CD14-positive monocyte (primary cell): ENCODE measurements at regions not wholly inside any gene's neighbourhood (a gene's known extent, or its start where the extent isn't known, plus 50 kb on each side); places are given as distances from the start of the nearest gene placed in this dataset.

Experiments used
- DNase-seq, 3 donors: peaks; one replicate each; pipeline ENCODE4 v3.0.0-alpha.2; 2011 to 2022
- H2AFZ ChIP-seq: 2 replicates; pipeline ENCODE4 v1.6.0; 2012; ENCODE audit warnings: mild to moderate bottlenecking, low read depth, low read length, inconsistent platforms; ENCODE audit not compliant: insufficient read depth, poor library complexity, severe bottlenecking
- H3K27ac ChIP-seq, 2 donors: 1 replicate in 1 of 2; 2 replicates in 1 of 2; pipeline ENCODE4 v1.5.1; 2012 to 2013; ENCODE audit warnings: low read length in 2 of 2, control low read depth in 1 of 2, inconsistent platforms in 1 of 2, low read depth in 1 of 2, mild to moderate bottlenecking in 1 of 2
- H3K27me3 ChIP-seq, 2 donors: one replicate each; pipeline versions ENCODE4 v1.6.0 to v1.6.1; 2011 to 2013; ENCODE audit warnings: low read length in 2 of 2; ENCODE audit not compliant: control insufficient read depth in 2 of 2, insufficient read depth in 2 of 2
- H3K36me3 ChIP-seq, 2 donors: replicated peaks in 1 of 2; 1 replicate in 1 of 2; 2 replicates in 1 of 2; pipeline versions ENCODE4 v1.5.1 to v1.6.1; 2012 to 2013; ENCODE audit warnings: low read length in 2 of 2, control low read depth in 1 of 2, inconsistent platforms in 1 of 2, mild to moderate bottlenecking in 1 of 2; ENCODE audit not compliant: insufficient read depth in 2 of 2, control insufficient read depth in 1 of 2
- H3K4me1 ChIP-seq, 2 donors: 1 replicate in 1 of 2; 2 replicates in 1 of 2; pipeline versions ENCODE4 v1.5.1 to v1.6.1; 2012 to 2013; ENCODE audit warnings: low read length in 2 of 2, control low read depth in 1 of 2, inconsistent platforms in 1 of 2, mild to moderate bottlenecking in 1 of 2, moderate library complexity in 1 of 2; ENCODE audit not compliant: insufficient read depth in 2 of 2, control insufficient read depth in 1 of 2
- H3K4me2 ChIP-seq: replicated peaks from 2 replicates; pipeline ENCODE3; 2012; ENCODE audit warnings: low read length, moderate library complexity, mild to moderate bottlenecking; ENCODE audit not compliant: poor library complexity, severe bottlenecking; ENCODE audit errors: extremely low read depth
- H3K4me3 ChIP-seq, 3 experiments: fragments of 200-600 bp in 1 of 3; sonication (generic) in 1 of 3; replicated peaks in 1 of 3; 1 replicate in 2 of 3; 2 replicates in 1 of 3; pipeline ENCODE4 v1.5.1; 2011 to 2013; ENCODE audit warnings: low read length in 3 of 3, mild to moderate bottlenecking in 3 of 3, control low read depth in 2 of 3, low read depth in 2 of 3, inconsistent platforms in 1 of 3, moderate library complexity in 1 of 3
- H3K79me2 ChIP-seq: 2 replicates; pipeline ENCODE4 v1.6.0; 2012; ENCODE audit warnings: mild to moderate bottlenecking, control low read depth, inconsistent platforms, low read length, moderate library complexity; ENCODE audit not compliant: insufficient read depth
- H3K9ac ChIP-seq: 2 replicates; pipeline ENCODE4 v1.6.0; 2017; ENCODE audit warnings: low read length, mild to moderate bottlenecking; ENCODE audit not compliant: insufficient read depth, poor library complexity, severe bottlenecking
- H3K9me3 ChIP-seq, 2 donors: replicated peaks in 1 of 2; 1 replicate in 1 of 2; 2 replicates in 1 of 2; pipeline versions ENCODE4 v1.5.1 to v1.6.1; 2012 to 2013; ENCODE audit warnings: low read length in 2 of 2, control low read depth in 1 of 2; ENCODE audit not compliant: control insufficient read depth in 1 of 2, insufficient read depth in 1 of 2
- H4K20me1 ChIP-seq: 2 replicates; pipeline ENCODE4 v1.6.0; 2012; ENCODE audit warnings: mild to moderate bottlenecking, low read length, control low read depth, moderate library complexity; ENCODE audit not compliant: insufficient read depth
- H3K27ac Mint-ChIP-seq, 7 donors: one replicate each; pipeline ENCODE4 v1.8.0; 2020; ENCODE audit warnings: mild to moderate bottlenecking in 7 of 7, mixed read lengths in 7 of 7, moderate library complexity in 6 of 7, inconsistent platforms in 2 of 7
- H3K27me3 Mint-ChIP-seq, 3 donors: one replicate each; pipeline ENCODE4 v1.8.0; 2021 to 2022; ENCODE audit warnings: low read depth in 3 of 3, mild to moderate bottlenecking in 3 of 3, mixed read lengths in 3 of 3, moderate library complexity in 3 of 3, inconsistent platforms in 1 of 3
- H3K36me3 Mint-ChIP-seq, 2 donors: one replicate each; pipeline ENCODE4 v1.8.0; 2020; ENCODE audit warnings: mixed read lengths in 2 of 2, inconsistent platforms in 1 of 2, mild to moderate bottlenecking in 1 of 2
- H3K4me1 Mint-ChIP-seq: one replicate; pipeline ENCODE4 v1.8.0; 2020; ENCODE audit warnings: mild to moderate bottlenecking, mixed read lengths
- H3K4me3 Mint-ChIP-seq, 2 donors: one replicate each; pipeline ENCODE4 v1.8.0; 2020; ENCODE audit warnings: mild to moderate bottlenecking in 2 of 2, mixed read lengths in 2 of 2, moderate library complexity in 1 of 2
- H3K9me3 Mint-ChIP-seq, 7 donors: one replicate each; pipeline ENCODE4 v1.8.0; 2020 to 2022; ENCODE audit warnings: mixed read lengths in 7 of 7, mild to moderate bottlenecking in 6 of 7, moderate library complexity in 6 of 7, inconsistent platforms in 2 of 7
- CTCF ChIP-seq: fragments of 200-600 bp; IDR thresholded peaks from one replicate; pipeline ENCODE4 v1.8.0; 2022; ENCODE audit warnings: antibody characterized with exemption, mild to moderate bottlenecking
- WGBS: methylation state at CpG from one replicate; pipeline ENCODE4 v1.1.5; 2013; ENCODE audit warnings: missing lambda C conversion rate; ENCODE audit not compliant: insufficient coverage; 5-methylcytosine and 5-hydroxymethylcytosine counted together
- intact Hi-C, 2 donors: fragments of 100-400 bp; cut with micrococcal nuclease; formaldehyde crosslinking; loops; one replicate each; pipeline versions ENCODE4 v1.15.0 to v1.15.1; 2023

DNA sequence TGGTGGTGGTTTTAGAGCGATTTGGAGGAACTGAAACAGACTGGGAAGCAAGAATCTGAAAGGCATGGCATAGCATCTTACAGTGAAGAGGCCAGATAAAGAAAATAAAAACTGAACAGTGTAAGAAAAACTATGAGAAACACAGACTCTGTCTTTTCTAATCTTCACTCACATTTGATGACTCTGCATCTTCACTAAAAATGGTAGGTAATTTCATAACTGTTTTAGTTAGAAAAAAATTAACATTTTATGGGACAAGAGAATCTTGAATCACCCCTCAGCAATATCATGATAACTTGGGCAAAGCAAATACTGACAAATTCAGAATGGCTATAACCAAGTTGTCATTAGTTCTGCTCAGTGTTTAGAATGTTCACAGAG, 812.6 kb downstream of the MCTP2 start:
- no peak for TF ChIP-seq CTCF
- intact Hi-C loops, result no loop called here
- no peak overlapping the region for H3K27ac Mint-ChIP-seq
- H3K36me3 ChIP-seq, result no peaks in the 10 kb centered on the region
- H3K4me1 ChIP-seq, result no peaks in the 10 kb centered on the region
- no peaks in the 10 kb centered on the region for H3K27me3 ChIP-seq
- H4K20me1 ChIP-seq, result no peaks in the 10 kb centered on the region
- no peak overlapping the region for H3K4me3 ChIP-seq
- DNase-seq, result no peak
- peaks cover 0 to 2% (median 0%) of the 10 kb centered on the region in 3 donors for H3K27me3 Mint-ChIP-seq
- no peak overlapping the region for H3K27ac ChIP-seq
- H3K4me2 ChIP-seq, result no peak overlapping the region
- H3K4me1 Mint-ChIP-seq, result no peaks in the 10 kb centered on the region
- WGBS, result no CpG with 5 or more reads among the region's 1 CpG
- no peak overlapping the region for H3K9ac ChIP-seq
- H3K79me2 ChIP-seq, result no peaks in the 10 kb centered on the region
- H3K36me3 Mint-ChIP-seq, result no peaks in the 10 kb centered on the region
- H2AFZ ChIP-seq, result no peak overlapping the region
- peaks cover 3 to 18% (median 9%) of the 10 kb centered on the region in 7 donors for H3K9me3 Mint-ChIP-seq
- no peak overlapping the region for H3K4me3 Mint-ChIP-seq
- peaks cover 8 to 9% of the 10 kb centered on the region in 2 donors for H3K9me3 ChIP-seq

DNA sequence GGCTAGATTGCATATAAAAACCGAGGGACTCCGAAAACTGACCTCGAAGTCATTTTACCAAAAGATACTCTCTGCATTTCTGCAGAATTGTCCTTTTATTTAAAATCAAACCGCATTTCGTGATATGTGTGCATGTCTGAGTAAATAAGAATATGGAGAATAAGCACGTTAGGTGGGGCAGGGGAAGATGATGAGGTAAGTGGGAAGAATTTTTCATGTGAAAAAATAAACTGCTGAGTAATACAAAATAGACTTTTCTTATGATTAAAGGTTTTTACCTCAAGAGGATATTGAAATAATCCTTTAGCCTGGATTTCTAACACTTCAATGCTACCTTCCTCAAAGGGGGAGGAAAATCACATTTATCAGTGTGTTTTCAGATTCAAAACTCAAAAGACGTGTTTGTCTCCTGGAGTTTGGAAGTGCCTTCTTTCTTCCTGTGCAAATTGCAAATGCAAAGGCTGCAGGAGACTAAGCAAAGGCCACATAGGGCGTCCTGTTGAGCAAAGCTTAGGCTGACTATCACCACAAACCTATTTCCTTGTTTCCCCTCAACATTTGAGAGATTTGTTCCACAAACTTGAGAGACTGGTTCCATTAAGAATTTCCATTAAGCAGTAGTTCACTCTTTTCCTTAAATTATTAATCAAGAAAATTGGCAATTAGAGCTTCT, 813.5 kb downstream of the MCTP2 start:
- peaks cover 0 to 2% (median 0%) of the 10 kb centered on the region in 3 donors for H3K27me3 Mint-ChIP-seq
- DNase-seq, result no peak
- Histone ChIP-seq H3K4me2 (no peak overlapping the region), H3K9ac (no peak overlapping the region), H3K27me3 (no peaks in the 10 kb centered on the region), H3K4me3 (no peak overlapping the region), H4K20me1 (no peaks in the 10 kb centered on the region), H2AFZ (no peak overlapping the region), H3K36me3 (no peaks in the 10 kb centered on the region), H3K79me2 (no peaks in the 10 kb centered on the region), H3K27ac (no peak overlapping the region), H3K9me3 (peaks cover 8 to 9% of the 10 kb centered on the region in 2 donors), H3K4me1 (no peaks in the 10 kb centered on the region)
- no peaks in the 10 kb centered on the region for H3K4me1 Mint-ChIP-seq
- no peak overlapping the region for H3K4me3 Mint-ChIP-seq
- intact Hi-C loops, result no loop called here
- WGBS, result 87% methylated on average over 5 of the region's 8 CpGs
- H3K36me3 Mint-ChIP-seq, result no peaks in the 10 kb centered on the region
- no peak overlapping the region for H3K27ac Mint-ChIP-seq
- TF ChIP-seq CTCF, result no peak
- peaks cover 3 to 15% (median 10%) of the 10 kb centered on the region in 7 donors for H3K9me3 Mint-ChIP-seq
